NCI-H2081 treated with DMSO at 0.1 percent for 48 hours (cell line): ENCODE measurements at regions not wholly inside any gene's neighbourhood (a gene's known extent, or its start where the extent isn't known, plus 50 kb on each side); places are given as distances from the start of the nearest gene placed in this dataset.
"Not testable (repeated sequence)": the region's sequence is repeated elsewhere in the genome, so short reads cannot be mapped to it uniquely, and the experiment has no call there.

Source experiments
- DNase-seq: peaks from one replicate; lab custom pipeline; 2025; lab: John Stamatoyannopoulos, UW

- DNase-seq = no peak
Measured at GRCh38 chr2:210730672-210731071, 174.3 kb downstream of the CPS1 start.

- DNase-seq = not testable (repeated sequence)
Measured at GRCh38 chr2:210746826-210747225, 190.4 kb downstream of the CPS1 start.

DNA sequence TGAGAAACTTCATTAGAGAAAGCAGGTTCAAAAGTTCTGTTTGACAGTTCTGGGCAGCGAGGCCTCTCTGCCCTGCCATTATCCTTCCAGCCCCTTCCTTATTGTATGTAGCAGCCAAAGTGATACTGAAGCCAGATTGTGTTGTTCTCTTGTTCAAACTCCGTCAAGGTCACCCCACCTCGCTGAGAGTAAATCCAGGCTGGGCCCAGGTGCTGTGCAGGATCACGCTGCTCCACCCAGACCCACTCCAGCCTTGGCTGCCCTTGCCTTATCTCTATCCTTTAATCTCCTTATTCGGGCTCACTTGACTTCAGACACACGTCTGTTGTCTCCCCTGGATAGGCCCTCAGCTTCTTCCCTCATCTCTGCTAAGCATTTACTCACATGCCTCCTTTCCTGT lies 196.1 kb downstream of the CPS1 start:
- DNase-seq = no peak

- DNase-seq = no peak
Measured at GRCh38 chr2:210753386-210753785, 197.0 kb downstream of the CPS1 start.

DNA sequence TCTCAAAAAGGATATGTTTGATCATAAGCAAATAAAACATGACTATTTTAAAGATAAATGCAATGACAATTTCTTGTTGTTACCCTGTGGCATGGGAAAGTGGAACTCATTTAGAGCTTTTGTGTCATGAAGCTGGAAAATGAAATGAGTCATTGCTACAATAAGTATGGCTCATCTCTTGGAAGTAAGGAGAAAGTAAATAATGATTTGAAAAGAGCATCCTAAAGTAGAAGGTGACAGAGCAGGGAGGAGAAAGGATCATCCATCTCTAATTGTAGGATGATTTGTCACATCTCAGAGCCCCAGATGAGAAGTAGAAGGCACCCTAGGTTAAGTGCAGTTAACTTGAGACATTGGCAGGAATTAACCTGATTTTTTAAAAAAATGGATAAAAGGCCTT lies 200.5 kb downstream of the CPS1 start:
- DNase-seq = no peak

DNA sequence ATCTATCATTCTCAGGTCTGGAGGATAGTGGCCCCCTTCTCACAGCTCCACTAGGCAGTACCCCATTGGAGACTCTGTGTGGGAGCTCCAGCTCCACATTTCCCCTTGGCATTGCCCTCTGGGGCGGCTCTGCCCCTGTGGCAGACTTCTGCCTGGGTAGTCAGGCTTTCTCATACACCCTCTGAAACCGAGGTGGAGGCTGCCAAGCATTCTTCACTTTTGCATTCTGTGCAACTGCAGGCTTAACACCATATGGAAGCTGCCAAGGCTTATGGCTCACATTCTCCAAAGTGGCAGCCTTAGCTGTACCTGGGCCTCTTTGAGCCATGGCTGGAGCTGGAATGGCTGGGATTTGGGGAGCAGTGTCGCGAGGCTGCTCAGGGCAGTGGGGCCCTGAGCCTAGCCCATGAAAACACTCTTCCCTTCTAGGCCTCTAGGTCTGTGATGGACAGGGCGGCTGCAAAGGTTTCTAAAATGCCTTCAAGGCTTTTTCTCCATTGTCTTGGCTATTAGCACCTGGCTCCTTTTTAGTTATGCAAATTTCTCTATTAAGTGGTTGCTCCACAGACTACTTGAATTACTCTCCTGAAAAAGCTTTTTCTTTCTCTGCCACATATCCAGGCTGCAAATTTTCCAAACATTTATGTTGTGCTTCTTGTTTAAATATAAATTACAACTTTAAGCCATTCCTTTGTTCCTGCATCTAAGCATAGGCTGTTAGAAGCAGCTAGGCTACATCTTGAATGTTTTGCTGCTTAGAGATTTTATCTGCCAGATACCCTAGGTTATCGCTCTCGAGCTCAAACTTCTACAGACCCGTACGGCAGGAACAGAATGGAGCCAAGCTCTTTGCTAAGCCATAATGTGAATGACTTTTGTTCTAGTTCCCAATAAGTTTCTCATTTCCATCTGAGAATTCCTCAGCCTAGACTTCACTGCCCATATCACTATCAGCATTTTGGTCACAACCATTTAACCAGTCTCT lies 206.5 kb downstream of the CPS1 start:
- DNase-seq = no peak

GRCh38 chr2:210768329-210768910 lies 212.0 kb downstream of the CPS1 start:
- DNase-seq = no peak

DNA sequence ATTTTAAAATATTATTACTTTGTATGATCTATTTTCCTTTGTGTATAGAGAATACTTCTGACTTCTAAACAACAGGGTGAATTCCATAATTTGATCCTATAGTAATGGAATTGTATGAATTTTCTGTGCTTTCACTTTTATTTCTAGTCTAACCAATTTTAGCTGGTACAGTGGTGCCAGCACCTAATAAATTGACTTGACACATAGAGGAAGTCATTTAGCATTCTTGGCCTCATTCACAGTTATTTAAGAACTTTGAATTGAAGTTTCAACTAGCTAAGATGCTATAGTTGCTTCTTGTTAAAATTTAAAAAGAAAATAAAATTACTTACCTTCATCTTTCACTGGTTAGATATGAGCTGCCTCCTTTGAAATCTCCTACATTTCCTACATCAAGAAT lies 220.4 kb downstream of the CPS1 start:
- no peak for DNase-seq

DNA sequence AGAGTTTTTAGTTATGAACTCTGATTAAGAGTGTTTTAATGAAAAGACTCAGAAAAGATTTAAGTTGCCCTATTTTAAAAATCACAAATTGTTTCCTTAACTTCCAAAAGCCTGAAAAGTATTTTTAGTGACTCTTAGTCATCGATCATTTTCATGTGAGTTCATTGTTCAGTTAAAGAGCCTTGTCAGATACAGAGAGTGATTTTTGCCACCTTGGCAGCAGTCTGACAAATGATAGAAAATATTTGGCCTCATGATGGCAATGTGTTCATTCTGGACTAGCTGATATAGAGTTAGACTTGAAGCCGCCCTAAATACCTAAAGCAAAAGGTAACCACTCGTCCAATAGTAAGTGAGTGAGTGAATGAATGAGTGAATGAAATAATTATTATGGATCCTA lies 225.8 kb downstream of the CPS1 start:
- DNase-seq = no peak

- DNase-seq = not testable (repeated sequence)
Measured at GRCh38 chr2:210787831-210788230, 231.4 kb downstream of the CPS1 start.

DNA sequence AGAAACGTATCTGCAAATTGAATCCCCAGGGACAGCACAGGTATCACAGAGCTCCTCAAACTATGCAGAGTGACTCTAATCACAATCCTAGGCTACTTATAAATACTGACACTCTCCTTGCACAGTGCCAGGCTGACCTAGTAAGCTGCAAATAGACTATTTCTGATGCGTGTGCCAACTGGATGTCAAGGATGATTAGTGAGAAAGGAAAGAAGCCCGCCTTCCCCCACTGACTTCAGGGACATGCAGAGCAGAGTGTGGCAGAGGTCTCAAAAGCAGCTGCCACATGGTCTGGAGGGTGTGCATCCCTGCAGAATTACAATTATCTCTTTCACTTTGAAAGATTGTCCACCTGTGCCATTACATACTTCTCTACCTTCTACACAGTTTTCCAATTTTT lies 235.6 kb downstream of the CPS1 start:
- DNase-seq = no peak

GRCh38 chr2:210795506-210795905 lies 239.1 kb downstream of the CPS1 start:
- no peak for DNase-seq

GRCh38 chr2:210798180-210798579 lies 241.8 kb downstream of the CPS1 start:
- no peak for DNase-seq

GRCh38 chr2:210814251-210815025 lies 258.0 kb downstream of the CPS1 start:
- DNase-seq = no peak

- no peak for DNase-seq
Measured at GRCh38 chr2:210816769-210817168, 260.4 kb downstream of the CPS1 start.

DNA sequence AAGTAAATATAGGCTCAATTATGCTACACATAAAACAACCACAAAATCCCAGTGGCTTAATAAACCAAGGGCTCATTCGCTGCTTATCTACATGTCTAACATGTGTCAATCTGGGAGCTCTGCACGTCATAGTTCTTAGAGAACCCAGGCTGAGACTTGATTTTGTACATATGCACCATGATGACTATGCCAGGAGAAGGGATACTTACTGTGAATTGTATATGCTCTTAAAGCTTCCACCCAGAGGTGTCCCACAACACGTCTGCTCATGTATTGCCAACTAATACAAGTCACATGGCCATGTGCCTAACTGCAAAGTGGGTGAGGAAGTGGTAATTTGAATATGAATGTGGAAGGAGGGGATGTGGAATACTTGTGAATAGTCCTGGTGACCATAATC lies 262.1 kb downstream of the CPS1 start:
- DNase-seq = no peak

DNA sequence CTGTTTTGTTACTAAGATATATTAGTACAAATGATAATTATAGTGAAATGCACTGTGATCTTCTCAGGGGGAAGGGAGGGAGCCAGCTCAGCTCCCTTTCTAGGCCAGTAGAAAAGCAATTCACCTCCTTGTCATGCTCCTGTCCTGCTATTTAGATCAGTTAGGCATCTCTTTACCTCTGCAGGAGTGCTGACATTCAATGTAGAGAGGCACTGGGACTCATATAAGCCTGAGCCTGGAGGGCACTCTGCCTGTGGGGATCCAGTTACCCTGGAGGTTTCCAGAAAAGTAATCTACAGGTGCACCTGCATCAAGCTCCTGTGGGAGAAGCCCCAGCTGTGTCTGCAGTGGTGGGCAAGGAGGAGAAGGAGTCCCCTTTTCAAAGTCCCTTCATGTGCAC lies 277.0 kb downstream of the CPS1 start:
- no peak for DNase-seq

DNA sequence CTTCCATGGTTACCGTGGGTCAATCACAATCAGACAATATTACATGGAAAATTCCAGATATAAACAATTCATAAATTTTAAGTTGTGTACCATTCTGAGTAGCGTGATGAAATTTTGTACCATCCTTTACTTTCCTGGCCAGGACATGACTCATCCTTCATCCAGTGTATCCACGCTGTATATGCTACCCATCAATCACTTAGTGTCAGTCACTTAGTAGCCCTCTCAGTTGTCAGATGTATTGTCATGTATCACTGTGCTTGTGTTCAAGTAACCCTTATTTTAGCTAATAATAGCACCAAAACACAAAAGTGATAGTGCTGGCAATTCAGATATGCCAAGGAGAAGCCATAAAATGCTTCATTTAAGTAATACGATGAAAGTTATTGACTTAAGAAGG lies 282.6 kb downstream of the CPS1 start:
- no peak for DNase-seq

DNA sequence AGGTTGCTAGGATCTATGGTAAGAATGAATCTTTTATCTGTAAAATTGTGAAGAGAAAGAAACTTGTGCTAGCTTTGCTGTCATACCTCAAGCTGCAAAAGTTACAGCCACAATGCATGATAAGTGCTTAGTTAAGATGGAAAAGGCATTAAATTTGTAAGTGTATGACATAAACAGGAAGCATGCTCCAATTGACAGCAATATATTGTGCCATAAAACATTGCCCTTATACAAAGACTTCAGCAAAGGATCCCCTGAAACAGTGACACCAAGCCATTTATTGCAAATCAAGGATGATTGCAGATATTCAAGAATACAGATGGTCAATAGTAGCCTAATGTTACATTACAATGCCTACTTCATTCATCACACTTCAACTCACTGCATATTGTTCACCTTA lies 283.1 kb downstream of the CPS1 start:
- DNase-seq = no peak

DNA sequence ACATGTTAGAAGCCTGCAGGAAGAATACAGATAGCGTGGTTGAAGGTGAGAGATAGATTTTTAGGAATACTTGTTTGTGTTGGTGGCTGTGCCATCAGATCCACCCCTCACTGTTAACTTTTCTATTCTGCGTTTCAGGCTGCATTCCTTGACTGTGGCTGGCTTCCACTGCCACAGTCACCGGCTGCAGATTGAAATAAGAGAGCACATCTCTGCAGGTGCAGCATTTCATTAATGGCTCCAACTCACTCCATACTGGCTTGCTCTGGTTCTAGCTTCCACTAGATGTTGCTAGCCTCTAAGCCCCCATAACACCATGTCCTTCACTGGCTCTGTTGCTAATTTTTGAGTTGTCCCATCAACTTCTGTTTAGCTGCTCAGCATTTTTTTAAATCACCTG lies 286.5 kb downstream of the CPS1 start:
- no peak for DNase-seq

GRCh38 chr2:210844016-210844415 lies 287.6 kb downstream of the CPS1 start:
- DNase-seq = no peak

DNA sequence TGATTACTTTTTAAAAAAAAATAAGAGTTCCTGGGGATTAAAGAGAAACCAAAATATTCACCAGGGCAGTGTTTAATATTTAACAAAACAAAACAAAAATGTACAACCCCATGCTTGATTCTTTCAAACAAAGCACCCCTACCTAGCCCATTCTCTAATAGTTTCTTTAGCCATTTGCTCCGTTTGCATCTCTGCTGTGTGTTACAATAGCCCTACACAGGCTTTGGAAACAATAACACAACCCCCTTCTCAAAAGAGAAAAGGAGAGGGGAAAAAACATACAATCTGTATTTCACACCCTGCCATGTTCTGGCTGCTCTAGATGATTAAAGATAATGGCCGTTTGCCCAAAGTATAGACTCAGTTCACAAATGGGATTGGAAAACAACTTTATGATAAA lies 302.9 kb downstream of the CPS1 start:
- no peak for DNase-seq

- DNase-seq = peak; percentile 67
Measured at GRCh38 chr2:210860276-210860675, 303.9 kb downstream of the CPS1 start.
